ENCODE measurements at regions not wholly inside any gene's neighbourhood (a gene's known extent, or its start where the extent isn't known, plus 50 kb on each side); places are given as distances from the start of the nearest gene placed in this dataset.

DNA sequence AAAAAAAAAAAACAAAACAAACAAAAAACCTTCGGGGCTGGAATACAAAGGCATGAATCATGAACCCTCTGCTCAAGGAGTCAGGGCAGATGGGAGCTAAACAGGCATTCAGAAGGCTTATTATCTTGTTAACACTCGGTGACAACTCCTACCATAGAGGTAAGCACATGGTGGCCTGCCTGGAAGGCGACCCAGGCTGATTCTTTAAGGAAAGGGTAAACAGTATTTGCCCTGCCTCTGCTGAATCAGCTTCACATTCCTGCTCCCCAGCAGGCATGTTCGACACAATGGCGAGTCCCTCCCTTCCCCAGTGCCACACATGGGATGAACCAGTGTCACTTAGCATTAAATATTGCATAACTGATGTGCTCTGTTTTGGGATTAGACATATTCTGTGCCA is 191.9 kb downstream of the ARL4C start:
- WGBS, 2 donors: 37 to 42% methylated on average over 5 of the region's 5 CpGs
- H3K27ac ChIP-seq: no peak overlapping the region
- H3K4me1 ChIP-seq: no peaks in the 10 kb centered on the region
- no peaks in the 10 kb centered on the region for H3K27me3 ChIP-seq
- no peak for DNase-seq
- no peaks in the 10 kb centered on the region for H3K36me3 ChIP-seq
- no peak overlapping the region for H3K4me3 ChIP-seq (replicated peaks in 1 of 3)
- TF ChIP-seq POLR2A (IDR thresholded peaks at IDR 0.05): no peak
- TF ChIP-seq, protein P1, sequence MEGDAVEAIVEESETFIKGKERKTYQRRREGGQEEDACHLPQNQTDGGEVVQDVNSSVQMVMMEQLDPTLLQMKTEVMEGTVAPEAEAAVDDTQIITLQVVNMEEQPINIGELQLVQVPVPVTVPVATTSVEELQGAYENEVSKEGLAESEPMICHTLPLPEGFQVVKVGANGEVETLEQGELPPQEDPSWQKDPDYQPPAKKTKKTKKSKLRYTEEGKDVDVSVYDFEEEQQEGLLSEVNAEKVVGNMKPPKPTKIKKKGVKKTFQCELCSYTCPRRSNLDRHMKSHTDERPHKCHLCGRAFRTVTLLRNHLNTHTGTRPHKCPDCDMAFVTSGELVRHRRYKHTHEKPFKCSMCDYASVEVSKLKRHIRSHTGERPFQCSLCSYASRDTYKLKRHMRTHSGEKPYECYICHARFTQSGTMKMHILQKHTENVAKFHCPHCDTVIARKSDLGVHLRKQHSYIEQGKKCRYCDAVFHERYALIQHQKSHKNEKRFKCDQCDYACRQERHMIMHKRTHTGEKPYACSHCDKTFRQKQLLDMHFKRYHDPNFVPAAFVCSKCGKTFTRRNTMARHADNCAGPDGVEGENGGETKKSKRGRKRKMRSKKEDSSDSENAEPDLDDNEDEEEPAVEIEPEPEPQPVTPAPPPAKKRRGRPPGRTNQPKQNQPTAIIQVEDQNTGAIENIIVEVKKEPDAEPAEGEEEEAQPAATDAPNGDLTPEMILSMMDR (IDR thresholded peaks at IDR 0.05): no peak
- intact Hi-C loops (cut with DNase I): no loop called here
- H3K9me3 ChIP-seq: no peaks in the 10 kb centered on the region

DNA sequence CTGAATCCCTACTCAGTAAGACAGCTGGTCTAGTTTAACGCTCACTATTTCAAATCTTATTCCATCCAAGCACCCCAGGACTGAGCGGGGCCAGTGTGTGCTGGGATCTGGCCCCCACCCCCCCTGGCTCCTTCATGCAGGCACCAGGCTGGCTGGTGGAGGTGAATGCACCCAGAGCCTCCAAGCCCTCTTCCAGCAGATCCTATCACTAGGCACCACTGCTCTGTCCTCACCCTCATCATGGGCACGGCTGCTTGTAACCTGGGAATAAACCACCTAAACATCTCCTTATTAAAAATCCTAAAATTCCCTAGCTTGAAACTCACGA is 194.3 kb downstream of the ARL4C start:
- Histone ChIP-seq H3K27ac (no peak overlapping the region), H3K9me3 (no peaks in the 10 kb centered on the region), H3K36me3 (no peaks in the 10 kb centered on the region), H3K4me3 (replicated peaks in 1 of 3) (no peak overlapping the region), H3K27me3 (no peaks in the 10 kb centered on the region), H3K4me1 (no peaks in the 10 kb centered on the region)
- 80 to 84% methylated on average over 4 of the region's 4 CpGs for WGBS, 2 donors
- intact Hi-C loops (cut with DNase I): no loop called here
- no peak for DNase-seq
- TF ChIP-seq POLR2A (IDR thresholded peaks at IDR 0.05): no peak
- TF ChIP-seq, protein P1 (IDR thresholded peaks at IDR 0.05): no peak

DNA sequence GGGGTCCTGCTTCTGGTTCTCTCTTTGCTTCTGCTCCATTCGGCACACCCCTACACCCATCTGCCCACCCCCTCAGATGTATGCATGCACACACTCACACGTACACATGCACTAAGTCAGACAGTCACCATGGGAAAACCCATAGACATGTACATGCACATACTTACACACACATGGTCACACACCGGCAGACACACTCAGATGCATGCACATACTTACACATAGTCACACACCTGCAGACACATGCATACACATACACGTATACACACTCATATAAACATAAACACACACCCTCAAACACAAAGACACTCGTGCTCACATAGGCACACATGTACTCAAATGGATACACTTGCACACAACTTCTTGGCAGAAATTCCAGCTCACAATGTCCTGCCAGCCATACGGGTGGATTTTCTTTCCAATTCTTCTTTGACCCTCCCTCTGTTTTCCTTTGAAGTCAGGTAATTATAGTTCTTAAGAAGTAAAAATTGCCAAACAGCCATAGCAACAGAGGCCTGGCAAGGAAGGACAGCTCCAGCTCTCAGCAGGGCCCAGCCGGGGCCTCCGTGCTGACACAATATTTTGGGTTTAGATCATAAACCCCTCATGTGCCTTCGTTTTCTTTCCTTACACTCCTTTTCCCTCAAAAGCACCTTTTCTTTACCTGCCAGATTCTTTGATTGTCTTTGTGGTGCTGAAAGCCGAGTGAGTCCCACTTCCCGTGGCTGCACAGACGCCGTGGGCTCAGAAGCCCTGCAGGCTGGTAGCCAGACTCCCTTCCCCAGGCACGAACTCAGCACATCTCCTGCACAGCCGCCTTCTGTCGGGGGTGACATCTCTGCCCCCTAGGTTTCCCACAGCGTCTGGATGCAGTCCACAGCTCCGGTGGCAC is 195.7 kb downstream of the ARL4C start:
- Histone ChIP-seq H3K9me3 (no peaks in the 10 kb centered on the region), H3K4me1 (no peaks in the 10 kb centered on the region), H3K27me3 (no peaks in the 10 kb centered on the region), H3K27ac (no peak overlapping the region), H3K36me3 (no peaks in the 10 kb centered on the region), H3K4me3 (replicated peaks in 1 of 3) (no peak overlapping the region)
- no peak for DNase-seq
- no peak for TF ChIP-seq POLR2A (IDR thresholded peaks at IDR 0.05)
- TF ChIP-seq, protein P1 (IDR thresholded peaks at IDR 0.05): no peak
- intact Hi-C loops (cut with DNase I): no loop called here
- WGBS, 2 donors: 73 to 77% methylated on average over 18 of the region's 18 CpGs

- Histone ChIP-seq H3K27ac (no peak overlapping the region), H3K27me3 (no peaks in the 10 kb centered on the region), H3K4me3 (replicated peaks in 1 of 3) (no peak overlapping the region), H3K9me3 (no peaks in the 10 kb centered on the region), H3K4me1 (no peaks in the 10 kb centered on the region), H3K36me3 (no peaks in the 10 kb centered on the region)
- WGBS, 2 donors: 72 to 85% methylated on average over 6 of the region's 6 CpGs
- no peak for DNase-seq
- no peak for TF ChIP-seq POLR2A (IDR thresholded peaks at IDR 0.05)
- TF ChIP-seq, protein P1 (IDR thresholded peaks at IDR 0.05): no peak
- intact Hi-C loops (cut with DNase I): no loop called here
These were observed 196.4 kb downstream of the ARL4C start for GRCh38 chr2:234300391-234300925.

DNA sequence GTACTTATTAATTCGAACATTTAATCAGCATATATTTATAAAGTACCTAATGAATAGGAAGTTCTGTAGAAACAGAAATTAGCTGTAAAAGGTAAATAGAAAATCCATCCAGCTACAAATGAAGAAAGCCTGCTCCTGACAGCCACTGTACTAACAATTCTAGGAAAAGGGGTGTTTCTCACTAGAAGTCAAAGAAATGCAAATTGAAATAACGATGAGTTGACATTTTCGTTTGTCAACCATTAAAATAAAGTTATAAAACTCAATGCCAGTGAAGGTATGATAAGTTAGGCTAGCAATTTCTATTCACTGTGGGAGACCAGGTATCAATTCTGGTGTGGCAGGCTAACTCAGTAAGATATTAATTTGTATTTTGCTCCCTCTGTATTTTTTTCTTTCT is 198.0 kb downstream of the ARL4C start:
- Histone ChIP-seq H3K27me3 (no peaks in the 10 kb centered on the region), H3K36me3 (no peaks in the 10 kb centered on the region), H3K9me3 (no peaks in the 10 kb centered on the region), H3K4me3 (replicated peaks in 1 of 3) (no peak overlapping the region), H3K4me1 (no peaks in the 10 kb centered on the region), H3K27ac (no peak overlapping the region)
- TF ChIP-seq, protein P1 (IDR thresholded peaks at IDR 0.05): no peak
- no peak for TF ChIP-seq POLR2A (IDR thresholded peaks at IDR 0.05)
- intact Hi-C loops (cut with DNase I): no loop called here
- WGBS, 2 donors: 84 to 85% methylated on average over 3 of the region's 3 CpGs
- DNase-seq: no peak

Measured in thyroid gland (tissue), 4 donors.